ENCODE measurements at regions not wholly inside any gene's neighbourhood (a gene's known extent, or its start where the extent isn't known, plus 50 kb on each side); places are given as distances from the start of the nearest gene placed in this dataset.

DNA sequence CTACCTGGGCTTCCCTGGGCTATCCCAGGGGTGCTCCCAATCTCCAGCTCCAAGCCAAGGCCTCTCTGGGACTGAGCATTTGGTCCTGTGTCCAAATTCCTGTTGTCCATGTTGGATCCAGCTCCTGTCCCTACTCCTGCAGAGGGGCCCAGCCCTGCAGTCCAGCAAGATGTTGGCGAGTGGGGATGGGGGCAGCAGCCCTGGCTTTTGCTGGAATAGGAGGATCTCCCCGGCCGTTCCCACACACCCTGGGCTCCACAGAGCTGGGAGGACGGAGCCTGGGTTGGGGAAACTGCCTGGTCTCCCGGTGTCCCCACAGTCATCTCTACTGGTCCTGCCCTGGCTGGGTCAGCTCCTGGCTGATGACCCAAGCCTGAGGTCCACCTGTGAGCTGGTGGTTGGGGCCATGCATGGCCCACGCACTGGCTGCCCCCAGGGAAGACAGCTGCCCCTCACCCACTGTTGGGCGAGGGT, 219.6 kb upstream of the C14orf180 start:
- no peaks in the 10 kb centered on the region for H4K20me1 ChIP-seq (ENCODE audit: control insufficient read depth, extremely low read depth, insufficient read depth, low read length)
- H3K36me3 ChIP-seq (ENCODE audit: control insufficient read depth in 2 of 2, extremely low read depth in 1 of 2, insufficient read depth in 2 of 2, low read length in 2 of 2), result no peaks in the 10 kb centered on the region
- dilution Hi-C loops (cut with MboI; ENCODE audit: extremely low pct_ligation_motif_present, low sequenced_read_pairs), result no loop called here
- H3K4me2 ChIP-seq (ENCODE audit: control insufficient read depth, extremely low read depth, insufficient read depth, low read depth, low read length), result no peak overlapping the region
- no peak for DNase-seq (ENCODE audit: low read depth, low spot score)
- no peak for FAIRE-seq
- no peak overlapping the region for H3K9ac ChIP-seq (ENCODE audit: control insufficient read depth, extremely low read depth, insufficient read depth, low read length)
- H3K9me3 ChIP-seq (ENCODE audit: control insufficient read depth, low read depth, low read length), result no peaks in the 10 kb centered on the region
- TF ChIP-seq, protein P1, sequence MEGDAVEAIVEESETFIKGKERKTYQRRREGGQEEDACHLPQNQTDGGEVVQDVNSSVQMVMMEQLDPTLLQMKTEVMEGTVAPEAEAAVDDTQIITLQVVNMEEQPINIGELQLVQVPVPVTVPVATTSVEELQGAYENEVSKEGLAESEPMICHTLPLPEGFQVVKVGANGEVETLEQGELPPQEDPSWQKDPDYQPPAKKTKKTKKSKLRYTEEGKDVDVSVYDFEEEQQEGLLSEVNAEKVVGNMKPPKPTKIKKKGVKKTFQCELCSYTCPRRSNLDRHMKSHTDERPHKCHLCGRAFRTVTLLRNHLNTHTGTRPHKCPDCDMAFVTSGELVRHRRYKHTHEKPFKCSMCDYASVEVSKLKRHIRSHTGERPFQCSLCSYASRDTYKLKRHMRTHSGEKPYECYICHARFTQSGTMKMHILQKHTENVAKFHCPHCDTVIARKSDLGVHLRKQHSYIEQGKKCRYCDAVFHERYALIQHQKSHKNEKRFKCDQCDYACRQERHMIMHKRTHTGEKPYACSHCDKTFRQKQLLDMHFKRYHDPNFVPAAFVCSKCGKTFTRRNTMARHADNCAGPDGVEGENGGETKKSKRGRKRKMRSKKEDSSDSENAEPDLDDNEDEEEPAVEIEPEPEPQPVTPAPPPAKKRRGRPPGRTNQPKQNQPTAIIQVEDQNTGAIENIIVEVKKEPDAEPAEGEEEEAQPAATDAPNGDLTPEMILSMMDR (optimal IDR thresholded peaks at IDR 0.05 in 1 of 3, IDR thresholded peaks at IDR 0.05 in 1 of 3, conservative IDR thresholded peaks at IDR 0.05 in 1 of 3; ENCODE audit: extremely low read depth in 1 of 3, insufficient read depth in 2 of 3, low read length in 3 of 3), result no peak
- TF ChIP-seq EZH2 (IDR thresholded peaks at IDR 0.05; ENCODE audit: low read length), result no peak
- no peak overlapping the region for H2AFZ ChIP-seq (ENCODE audit: control insufficient read depth, low read length)
- no peaks in the 10 kb centered on the region for H3K79me2 ChIP-seq (ENCODE audit: control insufficient read depth, insufficient read depth, low read length)
- no peaks in the 10 kb centered on the region for H3K9me1 ChIP-seq (ENCODE audit: control insufficient read depth, extremely low read depth, insufficient read depth, low read length)
- H3K27me3 ChIP-seq (ENCODE audit: control insufficient read depth, extremely low read depth, insufficient read depth, low read length), result no peaks in the 10 kb centered on the region
- H3K4me3 ChIP-seq (ENCODE audit: control insufficient read depth in 2 of 3, extremely low read depth in 1 of 3, insufficient read depth in 2 of 3, low read depth in 1 of 3, low read length in 3 of 3), result no peak overlapping the region
- H3K4me1 ChIP-seq (ENCODE audit: control insufficient read depth, extremely low read depth, insufficient read depth, low read length), result no peaks in the 10 kb centered on the region
- no peak overlapping the region for H3K27ac ChIP-seq (ENCODE audit: control insufficient read depth, insufficient read depth, low read length)

DNA sequence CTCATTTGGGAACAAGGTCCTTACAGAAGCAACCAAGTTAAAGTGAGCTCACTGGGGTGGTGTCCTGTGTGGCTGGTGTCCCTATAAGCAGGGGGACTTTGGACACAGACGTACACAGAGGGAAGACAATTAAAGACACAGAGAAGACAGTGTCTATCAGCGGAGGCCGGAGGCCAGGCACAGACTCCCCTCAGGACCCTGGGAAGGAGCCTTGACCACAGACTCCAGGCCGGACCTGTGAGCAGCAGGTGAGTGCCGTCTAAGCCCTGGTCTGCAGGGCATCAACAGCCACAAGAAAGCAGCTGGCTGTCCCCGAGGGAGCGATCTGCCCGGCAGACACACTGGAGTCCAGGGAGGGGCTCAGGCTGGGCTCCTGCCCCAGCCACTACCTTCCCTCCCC, 219.1 kb upstream of the C14orf180 start:
- Histone ChIP-seq H3K79me2 (ENCODE audit: control insufficient read depth, insufficient read depth, low read length) (no peaks in the 10 kb centered on the region), H3K4me1 (ENCODE audit: control insufficient read depth, extremely low read depth, insufficient read depth, low read length) (no peaks in the 10 kb centered on the region), H3K9me3 (ENCODE audit: control insufficient read depth, low read depth, low read length) (no peaks in the 10 kb centered on the region), H3K27ac (ENCODE audit: control insufficient read depth, insufficient read depth, low read length) (no peak overlapping the region), H3K9me1 (ENCODE audit: control insufficient read depth, extremely low read depth, insufficient read depth, low read length) (no peaks in the 10 kb centered on the region), H4K20me1 (ENCODE audit: control insufficient read depth, extremely low read depth, insufficient read depth, low read length) (no peaks in the 10 kb centered on the region), H3K36me3 (ENCODE audit: control insufficient read depth in 2 of 2, extremely low read depth in 1 of 2, insufficient read depth in 2 of 2, low read length in 2 of 2) (no peaks in the 10 kb centered on the region), H3K4me3 (ENCODE audit: control insufficient read depth in 2 of 3, extremely low read depth in 1 of 3, insufficient read depth in 2 of 3, low read depth in 1 of 3, low read length in 3 of 3) (no peak overlapping the region), H3K9ac (ENCODE audit: control insufficient read depth, extremely low read depth, insufficient read depth, low read length) (no peak overlapping the region), H2AFZ (ENCODE audit: control insufficient read depth, low read length) (no peak overlapping the region), H3K4me2 (ENCODE audit: control insufficient read depth, extremely low read depth, insufficient read depth, low read depth, low read length) (no peak overlapping the region), H3K27me3 (ENCODE audit: control insufficient read depth, extremely low read depth, insufficient read depth, low read length) (no peaks in the 10 kb centered on the region)
- FAIRE-seq, result no peak
- no peak for DNase-seq (ENCODE audit: low read depth, low spot score)
- dilution Hi-C loops (cut with MboI; ENCODE audit: extremely low pct_ligation_motif_present, low sequenced_read_pairs), result no loop called here
- TF ChIP-seq, protein P1 (optimal IDR thresholded peaks at IDR 0.05 in 1 of 3, IDR thresholded peaks at IDR 0.05 in 1 of 3, conservative IDR thresholded peaks at IDR 0.05 in 1 of 3; ENCODE audit: extremely low read depth in 1 of 3, insufficient read depth in 2 of 3, low read length in 3 of 3), result no peak
- TF ChIP-seq EZH2 (IDR thresholded peaks at IDR 0.05; ENCODE audit: low read length), result no peak
